ENCODE measurements at regions not wholly inside any gene's neighbourhood (a gene's known extent, or its start where the extent isn't known, plus 50 kb on each side); places are given as distances from the start of the nearest gene placed in this dataset.
"Not testable (repeated sequence)": the region's sequence is repeated elsewhere in the genome, so short reads cannot be mapped to it uniquely, and the experiment has no call there.

GRCh38 chr1:68907491-68907890, 410.6 kb upstream of the DEPDC1 start:
- no peak for DNase-seq (ENCODE audit: low read depth in 2 of 2)
- no peak overlapping the region for H3K4me3 ChIP-seq (replicated peaks in 1 of 2; ENCODE audit: low read depth in 2 of 2, low read length in 2 of 2)
- TF ChIP-seq, protein P1, sequence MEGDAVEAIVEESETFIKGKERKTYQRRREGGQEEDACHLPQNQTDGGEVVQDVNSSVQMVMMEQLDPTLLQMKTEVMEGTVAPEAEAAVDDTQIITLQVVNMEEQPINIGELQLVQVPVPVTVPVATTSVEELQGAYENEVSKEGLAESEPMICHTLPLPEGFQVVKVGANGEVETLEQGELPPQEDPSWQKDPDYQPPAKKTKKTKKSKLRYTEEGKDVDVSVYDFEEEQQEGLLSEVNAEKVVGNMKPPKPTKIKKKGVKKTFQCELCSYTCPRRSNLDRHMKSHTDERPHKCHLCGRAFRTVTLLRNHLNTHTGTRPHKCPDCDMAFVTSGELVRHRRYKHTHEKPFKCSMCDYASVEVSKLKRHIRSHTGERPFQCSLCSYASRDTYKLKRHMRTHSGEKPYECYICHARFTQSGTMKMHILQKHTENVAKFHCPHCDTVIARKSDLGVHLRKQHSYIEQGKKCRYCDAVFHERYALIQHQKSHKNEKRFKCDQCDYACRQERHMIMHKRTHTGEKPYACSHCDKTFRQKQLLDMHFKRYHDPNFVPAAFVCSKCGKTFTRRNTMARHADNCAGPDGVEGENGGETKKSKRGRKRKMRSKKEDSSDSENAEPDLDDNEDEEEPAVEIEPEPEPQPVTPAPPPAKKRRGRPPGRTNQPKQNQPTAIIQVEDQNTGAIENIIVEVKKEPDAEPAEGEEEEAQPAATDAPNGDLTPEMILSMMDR (IDR thresholded peaks at IDR 0.05; ENCODE audit: low read depth, low read length): no peak

DNA sequence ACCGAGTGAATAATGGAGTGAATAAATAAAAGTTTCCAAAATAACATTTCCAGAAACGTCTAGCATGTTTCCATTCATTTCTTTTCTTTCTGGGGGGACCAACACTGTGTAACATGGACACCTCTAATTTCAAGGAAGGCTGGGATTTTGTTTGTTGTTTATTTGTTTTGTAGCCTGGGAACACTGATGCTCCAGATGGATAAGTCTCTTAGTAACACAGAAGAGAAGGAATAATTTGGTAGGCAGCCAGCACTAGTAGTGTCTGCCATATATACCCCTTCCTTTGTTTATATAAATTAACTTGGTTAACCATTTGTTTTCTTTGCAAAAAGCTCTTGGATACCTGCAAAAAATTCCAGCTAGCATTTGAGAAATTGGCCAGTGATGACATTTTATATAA, 411.4 kb upstream of the DEPDC1 start:
- DNase-seq (ENCODE audit: low read depth in 2 of 2): no peak
- TF ChIP-seq, protein P1 (IDR thresholded peaks at IDR 0.05; ENCODE audit: low read depth, low read length): no peak
- H3K4me3 ChIP-seq (replicated peaks in 1 of 2; ENCODE audit: low read depth in 2 of 2, low read length in 2 of 2): no peak overlapping the region

- TF ChIP-seq, protein P1 (IDR thresholded peaks at IDR 0.05; ENCODE audit: low read depth, low read length): no peak
- no peak overlapping the region for H3K4me3 ChIP-seq (replicated peaks in 1 of 2; ENCODE audit: low read depth in 2 of 2, low read length in 2 of 2)
- DNase-seq (ENCODE audit: low read depth in 2 of 2): peak; percentile 48 to 85
Observed at GRCh38 chr1:68916221-68916902, 419.5 kb upstream of the DEPDC1 start.

- no peak overlapping the region for H3K4me3 ChIP-seq (replicated peaks in 1 of 2; ENCODE audit: low read depth in 2 of 2, low read length in 2 of 2)
- TF ChIP-seq, protein P1 (IDR thresholded peaks at IDR 0.05; ENCODE audit: low read depth, low read length): no peak
- DNase-seq (ENCODE audit: low read depth in 2 of 2): peak in 1 of 2 donors; percentile 11
Observed at GRCh38 chr1:68917456-68917855, 420.6 kb upstream of the DEPDC1 start.

DNA sequence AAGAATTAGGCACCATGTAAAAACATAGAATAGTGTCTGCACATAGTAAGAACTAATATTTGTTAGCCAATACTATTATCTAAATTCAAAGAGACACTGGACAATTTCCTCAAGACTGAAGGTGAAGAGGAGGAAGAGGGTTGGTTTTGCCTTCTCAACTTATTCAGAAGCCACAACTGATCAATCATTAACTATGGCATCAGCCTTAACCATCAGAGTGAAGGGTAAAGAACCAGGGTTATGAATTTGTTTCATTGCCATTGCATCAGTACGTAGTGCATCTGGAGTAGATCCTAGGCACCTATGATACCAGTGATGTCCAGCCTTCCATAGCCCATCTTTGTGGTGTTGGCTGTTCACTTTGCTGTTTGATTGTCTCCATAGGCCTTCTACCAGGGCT, 421.7 kb upstream of the DEPDC1 start:
- TF ChIP-seq, protein P1 (IDR thresholded peaks at IDR 0.05; ENCODE audit: low read depth, low read length): no peak
- DNase-seq (ENCODE audit: low read depth in 2 of 2): no peak
- H3K4me3 ChIP-seq (replicated peaks in 1 of 2; ENCODE audit: low read depth in 2 of 2, low read length in 2 of 2): no peak overlapping the region

DNA sequence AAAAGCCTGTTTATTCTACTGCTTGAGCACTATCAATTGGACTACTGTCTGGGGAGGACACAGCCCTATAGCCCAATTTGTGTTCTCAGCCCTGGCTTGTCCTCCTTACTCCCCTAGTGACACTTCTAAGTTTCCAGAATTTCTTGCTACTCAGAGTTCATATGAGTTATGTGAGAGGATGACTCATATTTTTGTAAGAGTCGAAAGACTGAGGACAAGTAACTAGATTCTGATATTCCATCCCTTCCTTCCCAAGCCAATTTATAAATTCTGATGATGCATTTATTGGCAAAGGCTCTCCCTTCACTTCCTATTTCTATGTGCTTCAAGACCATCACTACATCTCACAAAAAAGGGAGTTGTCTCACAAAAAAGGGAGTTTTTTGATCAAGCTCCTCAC, 422.2 kb upstream of the DEPDC1 start:
- TF ChIP-seq, protein P1 (IDR thresholded peaks at IDR 0.05; ENCODE audit: low read depth, low read length): no peak
- no peak overlapping the region for H3K4me3 ChIP-seq (replicated peaks in 1 of 2; ENCODE audit: low read depth in 2 of 2, low read length in 2 of 2)
- peak; percentile 7 to 14 for DNase-seq (ENCODE audit: low read depth in 2 of 2)

- DNase-seq (ENCODE audit: low read depth in 2 of 2); H3K4me3 ChIP-seq (replicated peaks in 1 of 2; ENCODE audit: low read depth in 2 of 2, low read length in 2 of 2): not testable (repeated sequence)
Observed at GRCh38 chr1:68923475-68924088, 426.7 kb upstream of the DEPDC1 start.

Data from cardiac fibroblast (primary cell).